ENCODE measurements at regions not wholly inside any gene's neighbourhood (a gene's known extent, or its start where the extent isn't known, plus 50 kb on each side); places are given as distances from the start of the nearest gene placed in this dataset.

DNA sequence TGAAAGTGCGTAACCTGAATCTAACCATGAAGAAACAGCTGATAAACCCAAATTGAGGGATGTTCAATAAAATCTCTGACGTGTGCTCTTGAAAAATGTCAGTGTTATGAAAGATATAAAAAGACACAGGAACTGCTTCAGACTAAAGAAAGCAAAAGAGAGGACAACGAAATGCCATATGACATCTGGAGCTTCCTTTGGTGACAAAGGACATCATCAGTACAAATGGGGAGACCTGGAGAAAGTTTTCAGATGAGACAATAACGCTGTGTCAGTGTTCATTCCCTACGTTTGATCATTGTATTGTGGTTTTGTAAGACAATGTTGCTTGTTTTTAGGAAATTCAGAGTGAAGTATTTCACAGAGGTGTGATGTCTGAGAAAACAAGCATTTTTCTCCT lies 125.9 kb upstream of the MAP1LC3B2 start:
- H3K4me1 ChIP-seq (ENCODE audit: control insufficient read depth, insufficient read depth, low read length): peaks cover 11% of the 10 kb centered on the region
- H2BK15ac ChIP-seq (ENCODE audit: low read depth, low read length): peak overlapping the region; percentile 42
- peak overlapping the region; percentile 97 for H2BK20ac ChIP-seq (ENCODE audit: low read depth, low read length)
- in situ Hi-C loops (cut with MboI; ENCODE audit: low sequenced_read_pairs) (no loop called here), intact Hi-C loops (cut with micrococcal nuclease) (loop anchor here (5.0 kb wide), 2 partner anchors 94 to 164 kb away; no protein-coding TSS in a partner anchor), dilution Hi-C loops (cut with HindIII; ENCODE audit: low sequenced_read_pairs, unreplicated experiment) (no loop called here)
- H3K56ac ChIP-seq (ENCODE audit: extremely low read depth, insufficient read depth, low read length): no peak overlapping the region; the same call in 1 of the 2 replicates
- ChIA-PET CTCF (no interaction called here), POLR2A (ENCODE audit: unreplicated experiment) (no interaction called here)
- no peaks in the 10 kb centered on the region for H3K36me3 ChIP-seq (ENCODE audit: control insufficient read depth, insufficient read depth, low read length)
- H3K79me1 ChIP-seq (ENCODE audit: low read depth in 1 of 2, low read length in 2 of 2): no peaks in the 10 kb centered on the region
- H3K9ac ChIP-seq (ENCODE audit: low read depth, low read length): no peak overlapping the region
- peak overlapping the region; percentile 44 for H4K91ac ChIP-seq (ENCODE audit: insufficient read depth, low read depth, low read length)
- peak overlapping the region; percentile 76 for H2BK120ac ChIP-seq (ENCODE audit: low read depth, low read length)
- H2BK5ac ChIP-seq (ENCODE audit: low read depth, low read length, poor library complexity, severe bottlenecking): no peak overlapping the region
- peaks cover 3% of the 10 kb centered on the region for H3K9me3 ChIP-seq (ENCODE audit: control insufficient read depth, insufficient read depth, low read length)
- WGBS, 2 experiments (ENCODE audit: extremely low coverage in 2 of 2, insufficient read length in 1 of 2): 33% methylated on average over 1 of the region's 5 CpGs; no CpG with 5 or more reads in 1 of the 2 experiments
- no peaks in the 10 kb centered on the region for H3K27me3 ChIP-seq (ENCODE audit: control insufficient read depth, insufficient read depth, low read length)
- no peak overlapping the region for H3K27ac ChIP-seq (ENCODE audit: insufficient read depth, low read length)
- peak overlapping the region; percentile 89 for H3K14ac ChIP-seq (replicated peaks; ENCODE audit: low read depth, low read length)
- H3K4me2 ChIP-seq (ENCODE audit: low read depth, low read length): no peak overlapping the region
- DNase-seq: no peak
- H3K23ac ChIP-seq (ENCODE audit: low read depth, low read length): 0 out of 2 replicates have a peak overlapping the region, but pooled peaks have one; percentile 7
- no peak overlapping the region for H2AFZ ChIP-seq (replicated peaks; ENCODE audit: low read length, poor library complexity)
- H3K4me3 ChIP-seq (ENCODE audit: insufficient read depth, low read depth, low read length): no peak overlapping the region
- H3K18ac ChIP-seq (ENCODE audit: low read depth, low read length): peak overlapping the region; percentile 57; the same call in 1 of the 2 replicates
- BruUV-seq (replicated peaks): no TSS peak
- H4K8ac ChIP-seq (ENCODE audit: low read depth in 2 of 2, low read length in 2 of 2): peak overlapping the region; percentile 29 to 66; a peak in 2 of 4 replicates
- H2AK5ac ChIP-seq (ENCODE audit: low read depth, low read length): peak overlapping the region; percentile 44; the same call in 1 of the 2 replicates
- H3K9me1 ChIP-seq (ENCODE audit: insufficient read depth, low read length): no peaks in the 10 kb centered on the region
- TF ChIP-seq MAZ (IDR thresholded peaks at IDR 0.05; ENCODE audit: borderline replicate concordance, low read depth, low read length): no peak
- no peak for TF ChIP-seq CEBPB (IDR thresholded peaks at IDR 0.05; ENCODE audit: low read depth, low read length)
- TF ChIP-seq RFX5 (IDR thresholded peaks at IDR 0.05; ENCODE audit: low read depth, low read length): no peak
- TF ChIP-seq CHD1 (IDR thresholded peaks at IDR 0.05; ENCODE audit: low read depth, low read length): no peak
- TF ChIP-seq, protein P1, sequence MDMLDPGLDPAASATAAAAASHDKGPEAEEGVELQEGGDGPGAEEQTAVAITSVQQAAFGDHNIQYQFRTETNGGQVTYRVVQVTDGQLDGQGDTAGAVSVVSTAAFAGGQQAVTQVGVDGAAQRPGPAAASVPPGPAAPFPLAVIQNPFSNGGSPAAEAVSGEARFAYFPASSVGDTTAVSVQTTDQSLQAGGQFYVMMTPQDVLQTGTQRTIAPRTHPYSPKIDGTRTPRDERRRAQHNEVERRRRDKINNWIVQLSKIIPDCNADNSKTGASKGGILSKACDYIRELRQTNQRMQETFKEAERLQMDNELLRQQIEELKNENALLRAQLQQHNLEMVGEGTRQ (IDR thresholded peaks at IDR 0.05; ENCODE audit: low read depth, low read length): no peak
- no peak for TF ChIP-seq RAD21 (IDR thresholded peaks at IDR 0.05; ENCODE audit: low read length)
- TF ChIP-seq MXI1 (IDR thresholded peaks at IDR 0.05; ENCODE audit: borderline replicate concordance, low read depth, low read length): no peak
- TF ChIP-seq MAFK (IDR thresholded peaks at IDR 0.05; ENCODE audit: low read depth, low read length): no peak
- TF ChIP-seq NFE2L2 (IDR thresholded peaks at IDR 0.05; ENCODE audit: low read depth, low read length): no peak
- no peaks in the 10 kb centered on the region for H4K20me1 ChIP-seq (ENCODE audit: insufficient read depth, low read length)
- H2AK9ac ChIP-seq (replicated peaks; ENCODE audit: low read depth, low read length, poor library complexity): no peak overlapping the region
- ATAC-seq (ENCODE audit: low read depth): no peak
- H4K5ac ChIP-seq (ENCODE audit: low read depth, low read length): peak overlapping the region; percentile 19; the same call in 1 of the 2 replicates
- peak overlapping the region; percentile 72; the same call in 1 of the 2 replicates for H3K4ac ChIP-seq (ENCODE audit: low read depth, low read length)

Measured in IMR-90 (cell line).